ENCODE measurements at regions not wholly inside any gene's neighbourhood (a gene's known extent, or its start where the extent isn't known, plus 50 kb on each side); places are given as distances from the start of the nearest gene placed in this dataset.

DNA sequence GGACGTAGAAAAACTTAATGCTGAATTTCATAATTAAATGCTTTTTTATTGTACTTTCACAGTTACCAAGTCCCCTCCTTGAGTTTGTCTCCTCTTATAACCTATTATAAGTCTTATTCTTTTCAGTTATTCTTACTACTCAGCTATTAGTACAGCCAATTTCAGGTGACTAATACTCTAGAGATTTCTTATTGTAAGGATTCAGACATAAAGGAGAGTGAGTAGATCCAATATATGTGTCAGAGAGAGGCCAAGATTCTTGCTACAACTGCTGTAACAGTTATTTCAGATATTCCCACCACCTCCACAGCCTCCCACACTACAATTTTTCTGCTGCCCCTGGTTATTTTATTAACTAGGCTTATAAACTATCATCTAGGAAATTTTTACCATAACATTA is 274.5 kb downstream of the GPAT3 start:
- TF ChIP-seq MAFK (IDR thresholded peaks at IDR 0.05; ENCODE audit: low read depth, low read length) (no peak), RFX5 (IDR thresholded peaks at IDR 0.05; ENCODE audit: low read depth, low read length) (no peak), NFE2L2 (IDR thresholded peaks at IDR 0.05; ENCODE audit: low read depth, low read length) (no peak), RCOR1 (IDR thresholded peaks at IDR 0.05; ENCODE audit: insufficient replicate concordance, low read length) (no peak), BHLHE40 (IDR thresholded peaks at IDR 0.05; ENCODE audit: low read depth, low read length) (no peak), POLR2A (IDR thresholded peaks at IDR 0.05; ENCODE audit: low read depth, low read length) (no peak), MAZ (IDR thresholded peaks at IDR 0.05; ENCODE audit: borderline replicate concordance, low read depth, low read length) (no peak), CHD1 (IDR thresholded peaks at IDR 0.05; ENCODE audit: low read depth, low read length) (no peak), FOS (IDR thresholded peaks at IDR 0.05; ENCODE audit: low read depth, low read length) (no peak), MXI1 (IDR thresholded peaks at IDR 0.05; ENCODE audit: borderline replicate concordance, low read depth, low read length) (no peak), RAD21 (IDR thresholded peaks at IDR 0.05; ENCODE audit: low read length) (no peak), SMC3 (IDR thresholded peaks at IDR 0.05; ENCODE audit: low read depth, low read length) (no peak), CEBPB (IDR thresholded peaks at IDR 0.05; ENCODE audit: low read depth, low read length) (no peak)
- TF ChIP-seq, protein P1, sequence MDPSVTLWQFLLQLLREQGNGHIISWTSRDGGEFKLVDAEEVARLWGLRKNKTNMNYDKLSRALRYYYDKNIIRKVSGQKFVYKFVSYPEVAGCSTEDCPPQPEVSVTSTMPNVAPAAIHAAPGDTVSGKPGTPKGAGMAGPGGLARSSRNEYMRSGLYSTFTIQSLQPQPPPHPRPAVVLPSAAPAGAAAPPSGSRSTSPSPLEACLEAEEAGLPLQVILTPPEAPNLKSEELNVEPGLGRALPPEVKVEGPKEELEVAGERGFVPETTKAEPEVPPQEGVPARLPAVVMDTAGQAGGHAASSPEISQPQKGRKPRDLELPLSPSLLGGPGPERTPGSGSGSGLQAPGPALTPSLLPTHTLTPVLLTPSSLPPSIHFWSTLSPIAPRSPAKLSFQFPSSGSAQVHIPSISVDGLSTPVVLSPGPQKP (IDR thresholded peaks at IDR 0.05; ENCODE audit: borderline replicate concordance, low read depth, low read length), result no peak
- TF ChIP-seq, protein P2, sequence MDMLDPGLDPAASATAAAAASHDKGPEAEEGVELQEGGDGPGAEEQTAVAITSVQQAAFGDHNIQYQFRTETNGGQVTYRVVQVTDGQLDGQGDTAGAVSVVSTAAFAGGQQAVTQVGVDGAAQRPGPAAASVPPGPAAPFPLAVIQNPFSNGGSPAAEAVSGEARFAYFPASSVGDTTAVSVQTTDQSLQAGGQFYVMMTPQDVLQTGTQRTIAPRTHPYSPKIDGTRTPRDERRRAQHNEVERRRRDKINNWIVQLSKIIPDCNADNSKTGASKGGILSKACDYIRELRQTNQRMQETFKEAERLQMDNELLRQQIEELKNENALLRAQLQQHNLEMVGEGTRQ (IDR thresholded peaks at IDR 0.05; ENCODE audit: low read depth, low read length), result no peak
- TF ChIP-seq, protein P3, sequence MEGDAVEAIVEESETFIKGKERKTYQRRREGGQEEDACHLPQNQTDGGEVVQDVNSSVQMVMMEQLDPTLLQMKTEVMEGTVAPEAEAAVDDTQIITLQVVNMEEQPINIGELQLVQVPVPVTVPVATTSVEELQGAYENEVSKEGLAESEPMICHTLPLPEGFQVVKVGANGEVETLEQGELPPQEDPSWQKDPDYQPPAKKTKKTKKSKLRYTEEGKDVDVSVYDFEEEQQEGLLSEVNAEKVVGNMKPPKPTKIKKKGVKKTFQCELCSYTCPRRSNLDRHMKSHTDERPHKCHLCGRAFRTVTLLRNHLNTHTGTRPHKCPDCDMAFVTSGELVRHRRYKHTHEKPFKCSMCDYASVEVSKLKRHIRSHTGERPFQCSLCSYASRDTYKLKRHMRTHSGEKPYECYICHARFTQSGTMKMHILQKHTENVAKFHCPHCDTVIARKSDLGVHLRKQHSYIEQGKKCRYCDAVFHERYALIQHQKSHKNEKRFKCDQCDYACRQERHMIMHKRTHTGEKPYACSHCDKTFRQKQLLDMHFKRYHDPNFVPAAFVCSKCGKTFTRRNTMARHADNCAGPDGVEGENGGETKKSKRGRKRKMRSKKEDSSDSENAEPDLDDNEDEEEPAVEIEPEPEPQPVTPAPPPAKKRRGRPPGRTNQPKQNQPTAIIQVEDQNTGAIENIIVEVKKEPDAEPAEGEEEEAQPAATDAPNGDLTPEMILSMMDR (conservative IDR thresholded peaks at IDR 0.05; ENCODE audit: low read depth, low read length), result no peak
- no peak overlapping the region for H3K4ac ChIP-seq (ENCODE audit: low read depth, low read length)
- H3K4me1 ChIP-seq (ENCODE audit: control insufficient read depth, insufficient read depth, low read length), result no peaks in the 10 kb centered on the region
- ATAC-seq (ENCODE audit: low read depth) (no peak), DNase-seq (peak; percentile 60)
- H2AK5ac ChIP-seq (ENCODE audit: low read depth, low read length), result no peak overlapping the region
- H2BK5ac ChIP-seq (ENCODE audit: low read depth, low read length, poor library complexity, severe bottlenecking), result no peak overlapping the region
- ChIA-PET POLR2A (ENCODE audit: unreplicated experiment) (no interaction called here), CTCF (interaction anchor here (1.3 kb wide), 1 partner anchor 151 kb away, joined by 4 read pairs; no protein-coding TSS in a partner anchor)
- no peak overlapping the region for H3K9ac ChIP-seq (ENCODE audit: low read depth, low read length)
- H3K79me1 ChIP-seq (ENCODE audit: low read depth in 1 of 2, low read length in 2 of 2), result no peaks in the 10 kb centered on the region
- H4K91ac ChIP-seq (ENCODE audit: insufficient read depth, low read depth, low read length), result no peak overlapping the region
- H2AFZ ChIP-seq (replicated peaks; ENCODE audit: low read length, poor library complexity), result no peak overlapping the region
- no peaks in the 10 kb centered on the region for H3K27me3 ChIP-seq (ENCODE audit: control insufficient read depth, insufficient read depth, low read length)
- no peak overlapping the region for H2BK120ac ChIP-seq (ENCODE audit: low read depth, low read length)
- H3K4me3 ChIP-seq (ENCODE audit: insufficient read depth, low read depth, low read length), result no peak overlapping the region
- intact Hi-C loops (cut with micrococcal nuclease) (no loop called here), dilution Hi-C loops (cut with HindIII; ENCODE audit: low sequenced_read_pairs, unreplicated experiment) (no loop called here), in situ Hi-C loops (cut with MboI; ENCODE audit: low sequenced_read_pairs) (no loop called here)
- no peak overlapping the region for H2AK9ac ChIP-seq (replicated peaks; ENCODE audit: low read depth, low read length, poor library complexity)
- no TSS peak for BruUV-seq (replicated peaks)
- H3K9me3 ChIP-seq (ENCODE audit: control insufficient read depth, insufficient read depth, low read length), result no peaks in the 10 kb centered on the region
- no peak overlapping the region for H3K23ac ChIP-seq (ENCODE audit: low read depth, low read length)
- no peak overlapping the region for H3K27ac ChIP-seq (ENCODE audit: insufficient read depth, low read length)
- H3K4me2 ChIP-seq (ENCODE audit: low read depth, low read length), result no peak overlapping the region
- no peak overlapping the region for H3K56ac ChIP-seq (ENCODE audit: extremely low read depth, insufficient read depth, low read length)
- H4K20me1 ChIP-seq (ENCODE audit: insufficient read depth, low read length), result no peaks in the 10 kb centered on the region
- H3K36me3 ChIP-seq (ENCODE audit: control insufficient read depth, insufficient read depth, low read length), result no peaks in the 10 kb centered on the region
- no CpG with 5 or more reads among the region's 1 CpG for WGBS, 2 experiments (ENCODE audit: extremely low coverage in 2 of 2, insufficient read length in 1 of 2)
- no peak overlapping the region for H4K8ac ChIP-seq (ENCODE audit: low read depth in 2 of 2, low read length in 2 of 2)
- no peak overlapping the region for H4K5ac ChIP-seq (ENCODE audit: low read depth, low read length)
- no peak overlapping the region for H3K18ac ChIP-seq (ENCODE audit: low read depth, low read length)
- H2BK20ac ChIP-seq (ENCODE audit: low read depth, low read length), result no peak overlapping the region
- H2BK15ac ChIP-seq (ENCODE audit: low read depth, low read length), result no peak overlapping the region
- H3K14ac ChIP-seq (replicated peaks; ENCODE audit: low read depth, low read length), result no peak overlapping the region
- no peaks in the 10 kb centered on the region for H3K9me1 ChIP-seq (ENCODE audit: insufficient read depth, low read length)

Measured in IMR-90 (cell line).